Activated naive CD8-positive, alpha-beta T cell treated with anti-CD3 and anti-CD28 coated beads, Interleukin-2, amount 50 U/mL, for 24 hours (primary cell): ENCODE measurements at regions not wholly inside any gene's neighbourhood (a gene's known extent, or its start where the extent isn't known, plus 50 kb on each side); places are given as distances from the start of the nearest gene placed in this dataset.

ENCODE experiments used
- ATAC-seq: fragments of 150-1000 bp; cut with Tn5 transposase; one replicate; pipeline ENCODE4 v1.10.0; 2021
- DNase-seq: peaks from one replicate; pipeline ENCODE4 v3.0.0; 2021
- H3K27ac Mint-ChIP-seq: one replicate; pipeline ENCODE4 v1.8.0; 2021; ENCODE audit warnings: mild to moderate bottlenecking, mixed read lengths
- H3K27me3 Mint-ChIP-seq: one replicate; pipeline ENCODE4 v1.8.0; 2021; ENCODE audit warnings: mixed read lengths
- H3K36me3 Mint-ChIP-seq: one replicate; pipeline ENCODE4 v1.8.0; 2021; ENCODE audit warnings: low read depth, mixed read lengths
- H3K4me1 Mint-ChIP-seq: one replicate; pipeline ENCODE4 v1.8.0; 2021; ENCODE audit warnings: mixed read lengths
- H3K4me3 Mint-ChIP-seq: one replicate; pipeline ENCODE4 v1.8.0; 2021; ENCODE audit warnings: mild to moderate bottlenecking, moderate library complexity, mixed read lengths
- H3K9me3 Mint-ChIP-seq: one replicate; pipeline ENCODE4 v1.8.0; 2021; ENCODE audit warnings: mixed read lengths

DNA sequence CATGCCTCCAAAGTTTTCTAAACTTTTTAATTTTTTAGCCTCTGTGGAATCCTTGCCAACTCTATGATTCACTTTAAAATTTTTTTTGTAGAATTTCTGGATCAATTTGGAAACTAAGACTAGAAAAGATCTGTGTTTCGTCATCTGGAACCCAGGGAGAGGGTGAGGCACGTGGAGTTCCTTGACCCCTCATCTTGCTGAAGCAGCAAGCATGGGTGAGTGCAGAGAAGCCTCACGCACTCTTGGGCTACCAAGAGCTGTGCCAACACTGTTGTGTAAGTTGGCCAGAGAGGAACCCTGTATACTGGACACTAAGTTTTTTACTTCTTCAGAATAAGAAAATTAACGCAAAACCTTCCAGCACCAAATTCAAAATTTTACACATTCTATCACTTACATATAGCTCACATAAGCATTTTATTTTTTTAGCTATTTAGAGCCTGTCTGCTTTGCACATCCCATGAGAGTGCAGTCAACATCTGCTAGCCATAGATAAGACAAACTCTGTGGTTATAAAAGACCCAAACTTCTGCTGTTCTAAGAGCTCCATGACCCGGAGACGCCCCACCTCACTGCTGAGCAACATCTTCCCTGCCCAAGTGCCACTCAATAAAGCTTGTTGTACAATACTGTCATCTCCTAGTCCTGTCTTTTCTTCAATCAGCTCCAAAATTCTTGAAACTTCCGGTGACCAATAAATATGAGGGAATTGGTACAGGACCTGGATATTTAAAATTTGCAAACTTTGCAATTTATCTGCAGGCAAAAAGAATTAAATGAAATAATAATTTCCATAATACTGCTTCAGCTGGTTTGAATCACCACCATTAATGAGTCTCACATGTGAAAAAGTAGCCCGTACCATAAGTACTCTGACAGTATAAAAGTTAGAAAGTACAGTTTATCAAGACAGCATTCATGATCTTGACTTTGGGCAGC lies 69.7 kb upstream of the ADCY2 start:
- Mint-ChIP-seq H3K36me3 (no peaks in the 10 kb centered on the region), H3K27me3 (no peaks in the 10 kb centered on the region), H3K27ac (no peak overlapping the region), H3K4me1 (no peaks in the 10 kb centered on the region), H3K4me3 (no peak overlapping the region), H3K9me3 (no peaks in the 10 kb centered on the region)
- ATAC-seq (no peak), DNase-seq (no peak)

GRCh38 chr5:7329141-7329540 lies 66.8 kb upstream of the ADCY2 start:
- ATAC-seq (no peak), DNase-seq (no peak)
- Mint-ChIP-seq H3K9me3 (no peaks in the 10 kb centered on the region), H3K36me3 (no peaks in the 10 kb centered on the region), H3K4me1 (no peaks in the 10 kb centered on the region), H3K27ac (no peak overlapping the region), H3K4me3 (no peak overlapping the region), H3K27me3 (no peaks in the 10 kb centered on the region)

DNA sequence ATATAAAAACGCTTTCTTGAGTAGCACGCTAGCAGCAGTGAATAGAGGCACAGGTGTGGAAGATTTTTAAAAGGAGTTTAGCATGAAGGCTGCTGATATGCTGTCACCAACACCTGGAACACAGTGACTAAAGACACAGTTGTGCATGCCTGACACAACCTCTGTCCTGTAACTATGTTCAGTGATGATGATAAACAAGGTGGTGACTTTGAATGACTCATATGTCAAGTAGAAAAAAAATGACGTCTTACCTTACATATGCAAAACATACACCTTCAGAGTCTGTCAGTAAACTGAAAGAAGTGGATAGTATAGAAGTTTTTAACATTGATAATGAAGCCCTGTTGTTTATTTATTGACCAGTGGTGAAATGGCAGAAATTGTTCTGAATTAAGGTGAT lies 66.2 kb upstream of the ADCY2 start:
- H3K4me3 Mint-ChIP-seq: no peak overlapping the region
- no peaks in the 10 kb centered on the region for H3K36me3 Mint-ChIP-seq
- no peaks in the 10 kb centered on the region for H3K4me1 Mint-ChIP-seq
- no peaks in the 10 kb centered on the region for H3K27me3 Mint-ChIP-seq
- H3K27ac Mint-ChIP-seq: no peak overlapping the region
- DNase-seq: no peak
- no peak for ATAC-seq
- H3K9me3 Mint-ChIP-seq: no peaks in the 10 kb centered on the region

DNA sequence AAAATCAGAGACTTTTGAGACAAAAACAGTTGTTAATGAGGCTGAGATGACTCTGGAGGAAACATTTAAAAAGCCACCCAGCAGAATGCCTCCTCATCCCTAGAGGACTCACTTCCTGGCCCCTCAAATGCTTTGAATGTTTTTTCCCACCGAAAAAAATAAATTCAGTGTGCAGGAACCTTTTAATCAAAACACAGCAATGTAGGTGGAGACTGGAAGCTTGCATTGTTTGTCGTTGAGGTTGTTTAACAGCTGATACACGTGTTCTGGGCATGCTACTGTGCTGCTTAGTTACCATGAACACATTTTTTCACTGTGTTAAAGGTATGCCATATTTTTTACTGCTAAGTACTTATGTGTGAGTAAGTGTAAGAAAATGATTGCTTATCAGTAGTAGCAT lies 65.7 kb upstream of the ADCY2 start:
- ATAC-seq: no peak
- Mint-ChIP-seq H3K9me3 (no peaks in the 10 kb centered on the region), H3K4me3 (no peak overlapping the region), H3K27ac (no peak overlapping the region), H3K27me3 (no peaks in the 10 kb centered on the region), H3K4me1 (no peaks in the 10 kb centered on the region), H3K36me3 (no peaks in the 10 kb centered on the region)
- no peak for DNase-seq

DNA sequence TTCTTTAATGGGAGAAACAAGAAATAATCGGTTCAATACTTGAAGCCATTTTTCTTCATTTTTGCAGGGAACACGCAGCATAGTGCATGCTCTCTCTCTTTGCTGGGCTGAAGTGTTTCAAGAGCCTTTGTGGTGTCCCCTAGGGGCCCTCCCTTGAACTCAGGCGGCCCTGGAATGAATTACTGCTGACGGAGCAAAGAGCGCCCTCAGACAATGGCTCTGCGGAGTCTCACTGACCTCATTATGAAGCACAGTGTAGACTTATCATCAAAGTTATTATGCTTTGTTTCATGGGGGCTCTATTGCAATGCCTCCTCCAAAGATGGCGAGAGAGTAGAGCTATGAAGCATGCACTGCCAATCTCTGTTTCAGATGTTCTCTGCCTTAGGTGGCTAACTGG lies 64.8 kb upstream of the ADCY2 start:
- no peaks in the 10 kb centered on the region for H3K4me1 Mint-ChIP-seq
- no peaks in the 10 kb centered on the region for H3K36me3 Mint-ChIP-seq
- ATAC-seq: no peak
- no peak overlapping the region for H3K4me3 Mint-ChIP-seq
- H3K27me3 Mint-ChIP-seq: no peaks in the 10 kb centered on the region
- no peak for DNase-seq
- H3K9me3 Mint-ChIP-seq: no peaks in the 10 kb centered on the region
- H3K27ac Mint-ChIP-seq: no peak overlapping the region
